A673 (cell line): ENCODE measurements at regions not wholly inside any gene's neighbourhood (a gene's known extent, or its start where the extent isn't known, plus 50 kb on each side); places are given as distances from the start of the nearest gene placed in this dataset.
"Not testable (repeated sequence)": the region's sequence is repeated elsewhere in the genome, so short reads cannot be mapped to it uniquely, and the experiment has no call there.

Experiments used
- BruUV-seq: library from RNA; stranded (reverse); fragments of 400-500 nt; replicated peaks from 2 replicates; lab custom pipeline; 2021; lab: Mats Ljungman, UMichigan
- CTCF ChIA-PET: fragments of 300-600 bp; sonication (Branson Sonifier 250); formaldehyde crosslinking; loops from one replicate; lab custom pipeline; 2022; ENCODE audit warnings: antibody characterized with exemption; lab: Charles Lee
- POLR2A ChIA-PET: fragments of 300-600 bp; sonication (Branson Sonifier 250); formaldehyde crosslinking; loops from one replicate; lab custom pipeline; 2022; ENCODE audit warnings: antibody characterized with exemption; ENCODE audit not compliant: low non-redundant PET; lab: Charles Lee
- DNase-seq: peaks from one replicate; pipeline ENCODE4 v3.0.0-alpha.2; 2015; ENCODE audit warnings: low spot score
- H3K27ac ChIP-seq: fragments of 200-600 bp; sonication (generic); 2 replicates; pipeline ENCODE4 v1.5.1; 2016; ENCODE audit warnings: mixed run types, low read depth, mild to moderate bottlenecking, mixed read lengths, antibody characterized with exemption, low read length; ENCODE audit not compliant: poor library complexity, severe bottlenecking
- H3K27me3 ChIP-seq: fragments of 200-600 bp; sonication (generic); replicated peaks from 2 replicates; pipeline ENCODE4 v1.6.1; 2017; ENCODE audit warnings: mixed run types, low read depth, mild to moderate bottlenecking, mixed read lengths, antibody characterized with exemption, low read length; ENCODE audit not compliant: insufficient read depth, poor library complexity
- H3K36me3 ChIP-seq: fragments of 200-600 bp; sonication (generic); 2 replicates; pipeline ENCODE4 v1.6.1; 2016; ENCODE audit warnings: mixed run types, mild to moderate bottlenecking, mixed read lengths, antibody characterized with exemption, low read length; ENCODE audit not compliant: insufficient read depth, poor library complexity, severe bottlenecking
- H3K4me1 ChIP-seq: fragments of 200-600 bp; sonication (generic); 2 replicates; pipeline ENCODE4 v1.6.1; 2017; ENCODE audit warnings: mixed run types, mild to moderate bottlenecking, mixed read lengths, antibody characterized with exemption, low read length; ENCODE audit not compliant: insufficient read depth, poor library complexity, severe bottlenecking
- H3K4me3 ChIP-seq: fragments of 200-600 bp; sonication (generic); 2 replicates; pipeline ENCODE4 v1.5.1; 2016; ENCODE audit warnings: low read depth, mixed run types, mild to moderate bottlenecking, mixed read lengths, low read length; ENCODE audit not compliant: poor library complexity, severe bottlenecking
- H3K9me3 ChIP-seq: fragments of 200-600 bp; sonication (generic); 2 replicates; pipeline ENCODE4 v1.6.1; 2016; ENCODE audit warnings: mixed run types, low read depth, mild to moderate bottlenecking, mixed read lengths, antibody characterized with exemption, low read length; ENCODE audit not compliant: poor library complexity, severe bottlenecking
- CTCF ChIP-seq: fragments of 300-800, 200-600 bp; sonication (generic); conservative IDR thresholded peaks from 2 replicates; pipeline ENCODE4 v1.5.1; 2017; ENCODE audit warnings: low read depth, mild to moderate bottlenecking, antibody characterized with exemption, low read length, moderate library complexity, mixed read lengths
- EZH2 ChIP-seq: fragments of 200-600 bp; sonication (generic); IDR thresholded peaks from 2 replicates; pipeline ENCODE4 v1.6.1; 2017; ENCODE audit warnings: borderline replicate concordance, low read depth, mild to moderate bottlenecking, mixed read lengths, antibody characterized with exemption, low read length; ENCODE audit not compliant: poor library complexity, severe bottlenecking
- intact Hi-C: fragments of 100-400 bp; cut with micrococcal nuclease; formaldehyde crosslinking; loops from one replicate; pipeline ENCODE4 v1.10.0; 2022; ENCODE audit not compliant: unreplicated experiment

DNA sequence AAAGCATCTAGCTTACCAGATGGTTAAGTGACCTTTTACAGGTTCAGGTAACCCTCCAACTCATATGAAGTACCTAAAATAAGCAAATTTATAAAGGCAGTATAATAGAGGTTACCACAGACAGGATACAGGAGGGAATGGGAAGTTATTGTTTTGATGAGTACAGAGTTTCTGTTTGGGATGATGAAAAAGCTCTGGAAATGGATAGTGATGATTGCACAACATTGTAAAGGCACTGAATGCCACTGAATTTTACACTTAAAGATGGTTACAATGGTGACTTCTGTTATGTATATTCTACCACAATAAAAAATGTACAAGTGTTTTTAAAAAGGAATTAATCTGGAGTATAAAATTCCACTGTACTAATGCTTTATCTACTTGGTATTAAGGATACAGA, 75.0 kb upstream of the NIPBL start:
- H3K27me3 ChIP-seq = peaks cover 28% of the 10 kb centered on the region
- H3K4me1 ChIP-seq = no peaks in the 10 kb centered on the region
- no peak for DNase-seq
- intact Hi-C loops = no loop called here
- ChIA-PET CTCF (no interaction called here), POLR2A (no interaction called here)
- TF ChIP-seq CTCF (no peak), EZH2 (no peak)
- no peak overlapping the region for H3K27ac ChIP-seq
- no TSS peak for BruUV-seq
- H3K4me3 ChIP-seq = no peak overlapping the region
- no peaks in the 10 kb centered on the region for H3K36me3 ChIP-seq
- no peaks in the 10 kb centered on the region for H3K9me3 ChIP-seq

- TF ChIP-seq CTCF (no peak), EZH2 (no peak)
- Histone ChIP-seq H3K27ac (no peak overlapping the region), H3K4me1 (no peaks in the 10 kb centered on the region), H3K27me3 (peaks cover 33% of the 10 kb centered on the region), H3K9me3 (no peaks in the 10 kb centered on the region), H3K36me3 (no peaks in the 10 kb centered on the region), H3K4me3 (no peak overlapping the region)
- POLR2A ChIA-PET = no interaction called here
- BruUV-seq = no TSS peak
- no peak for DNase-seq
- CTCF ChIA-PET = no interaction called here
- intact Hi-C loops = no loop called here
These were observed 74.4 kb upstream of the NIPBL start for GRCh38 chr5:36802187-36802586.

GRCh38 chr5:36813249-36813648, 63.3 kb upstream of the NIPBL start:
- H3K36me3 ChIP-seq, POLR2A ChIA-PET, H3K9me3 ChIP-seq, H3K4me1 ChIP-seq, CTCF ChIA-PET, BruUV-seq, intact Hi-C loops, H3K27ac ChIP-seq, DNase-seq, H3K4me3 ChIP-seq, H3K27me3 ChIP-seq: not testable (repeated sequence)

- CTCF ChIA-PET = no interaction called here
- H3K9me3 ChIP-seq = no peaks in the 10 kb centered on the region
- no peaks in the 10 kb centered on the region for H3K27me3 ChIP-seq
- DNase-seq = no peak
- no peak overlapping the region for H3K27ac ChIP-seq
- intact Hi-C loops = no loop called here
- H3K4me3 ChIP-seq = no peak overlapping the region
- POLR2A ChIA-PET = no interaction called here
- no peaks in the 10 kb centered on the region for H3K4me1 ChIP-seq
- no peaks in the 10 kb centered on the region for H3K36me3 ChIP-seq
- TF ChIP-seq CTCF (no peak), EZH2 (no peak)
- no TSS peak for BruUV-seq
These were observed 60.7 kb upstream of the NIPBL start for GRCh38 chr5:36815871-36816270.
